C4-2B (cell line): ENCODE measurements at regions not wholly inside any gene's neighbourhood (a gene's known extent, or its start where the extent isn't known, plus 50 kb on each side); places are given as distances from the start of the nearest gene placed in this dataset.

ENCODE experiments used
- H3K27ac ChIP-seq: fragments of 450-650 bp; 2 replicates; pipeline ENCODE4 v1.5.1; 2017
- CTCF ChIP-seq: fragments of 450-650 bp; conservative IDR thresholded peaks from 2 replicates; pipeline ENCODE4 v1.5.1; 2017; ENCODE audit warnings: mild to moderate bottlenecking
- ZFX ChIP-seq: fragments of 450-650 bp; IDR thresholded peaks from 2 replicates; pipeline ENCODE4 v1.6.1; 2017

DNA sequence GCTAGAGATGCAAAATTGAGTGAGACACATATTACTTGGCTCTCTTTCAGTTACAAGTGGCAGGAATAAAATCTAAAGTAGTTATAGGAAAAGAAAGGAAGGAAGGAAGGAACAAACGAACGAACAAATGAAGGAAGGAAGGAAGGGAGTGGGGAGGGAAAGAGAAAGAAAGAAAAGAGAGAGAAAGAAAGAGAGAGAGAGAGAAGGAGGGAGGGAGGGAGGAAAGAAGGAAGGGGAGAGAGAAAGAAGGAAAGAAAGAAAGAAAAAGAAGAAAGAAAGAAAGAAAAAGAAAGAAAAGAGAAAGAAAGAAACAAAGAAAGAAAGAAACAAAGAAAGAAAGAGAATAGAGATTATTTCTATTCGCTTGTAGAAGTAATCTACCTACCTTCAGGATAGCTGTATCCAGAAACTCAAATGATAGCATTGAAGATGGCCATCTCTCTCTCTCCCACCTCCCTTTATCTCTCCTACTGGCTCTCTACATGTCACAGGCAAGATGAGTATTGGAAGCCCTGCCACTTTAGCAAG lies 229.7 kb upstream of the TLE3 start:
- no peak for TF ChIP-seq ZFX
- TF ChIP-seq CTCF, result no peak
- no peak overlapping the region for H3K27ac ChIP-seq

- peak overlapping the region; percentile 66 for H3K27ac ChIP-seq
- TF ChIP-seq ZFX (no peak), CTCF (no peak)
These were observed 226.6 kb upstream of the TLE3 start for GRCh38 chr15:70324001-70324974.

DNA sequence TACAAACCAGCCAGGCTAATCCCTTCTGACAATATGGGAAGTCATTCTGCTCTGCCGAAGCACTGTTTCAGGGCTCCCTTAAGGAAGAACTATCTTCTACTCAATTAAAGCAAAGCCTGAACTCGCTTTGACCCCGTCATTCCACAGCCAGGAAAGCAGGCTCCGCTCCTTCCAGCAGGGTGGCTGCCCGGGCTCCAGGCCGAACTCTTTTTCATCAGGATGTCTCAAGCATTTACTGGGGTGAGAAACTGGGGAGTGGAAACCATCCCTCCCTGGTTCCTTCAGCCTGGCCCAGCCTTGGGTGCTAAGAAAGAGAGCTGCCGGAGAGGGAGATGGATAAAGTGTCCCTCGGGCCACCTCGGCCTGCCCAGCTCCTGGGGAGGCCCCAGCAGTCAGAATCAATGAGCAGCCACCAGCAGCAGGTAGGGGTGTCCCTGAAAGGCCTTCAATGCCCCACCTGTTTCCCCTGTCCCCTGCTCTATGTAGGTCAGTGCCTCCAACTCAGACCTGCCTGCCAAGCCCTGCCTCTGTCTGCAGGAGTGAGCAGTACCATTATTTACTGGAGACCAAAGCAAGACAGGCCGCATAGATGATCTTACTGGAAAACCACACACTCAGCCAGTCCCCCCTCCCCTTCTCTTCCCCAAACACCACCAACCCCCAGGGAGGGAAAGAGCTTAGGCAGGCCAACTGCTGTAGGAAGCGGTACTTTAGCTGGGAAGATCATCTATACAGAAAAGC lies 225.6 kb upstream of the TLE3 start:
- TF ChIP-seq CTCF (no peak), ZFX (no peak)
- peak overlapping the region; percentile 82 for H3K27ac ChIP-seq

GRCh38 chr15:70322051-70322668 lies 224.4 kb upstream of the TLE3 start:
- H3K27ac ChIP-seq, result peak overlapping the region; percentile 82
- no peak for TF ChIP-seq CTCF
- no peak for TF ChIP-seq ZFX

DNA sequence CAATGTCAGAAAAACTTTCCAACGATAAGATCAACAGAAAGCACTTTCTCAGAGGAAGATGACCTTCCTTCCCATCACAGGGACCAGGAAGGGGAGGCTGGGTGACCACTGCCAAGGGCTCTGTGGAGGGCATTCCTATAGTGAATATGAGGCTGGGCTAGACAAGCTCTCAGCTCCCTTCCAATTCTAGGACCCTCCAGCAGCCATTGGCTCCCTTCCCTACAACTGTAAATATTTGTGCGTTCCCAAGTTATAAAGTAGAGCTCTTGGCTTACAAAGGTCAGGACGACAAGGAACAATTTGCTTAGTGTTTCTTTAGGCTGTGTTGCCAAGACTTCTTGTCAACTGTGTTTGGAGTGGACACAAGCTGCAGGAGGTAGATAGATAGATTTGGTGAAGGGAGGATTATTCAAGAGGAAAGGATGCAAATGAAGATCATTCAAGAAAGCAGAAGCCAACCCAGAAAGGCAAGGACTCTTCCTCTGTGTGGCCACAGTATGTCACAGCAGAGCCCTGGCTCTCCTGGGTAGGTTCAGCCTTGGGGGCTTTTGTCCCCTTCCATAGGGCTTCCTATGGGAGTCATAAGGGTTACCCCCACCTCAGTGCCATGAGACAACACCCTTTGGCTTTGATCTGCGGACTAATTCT lies 223.6 kb upstream of the TLE3 start:
- peak overlapping the region; percentile 82 for H3K27ac ChIP-seq
- TF ChIP-seq CTCF (no peak), ZFX (no peak)

- H3K27ac ChIP-seq, result peak overlapping the region; percentile 82
These were observed 222.8 kb upstream of the TLE3 start for GRCh38 chr15:70320482-70320881.

More at GRCh38 chr15:70320482-70320881, 222.8 kb upstream of the TLE3 start:
- TF ChIP-seq CTCF, result no peak
- TF ChIP-seq ZFX, result no peak
